Activated naive CD4-positive, alpha-beta T cell treated with anti-CD3 and anti-CD28 coated beads, Interleukin-2, amount 50 U/mL, for 72 hours (primary cell): ENCODE measurements at regions not wholly inside any gene's neighbourhood (a gene's known extent, or its start where the extent isn't known, plus 50 kb on each side); places are given as distances from the start of the nearest gene placed in this dataset.
"Not testable (repeated sequence)": the region's sequence is repeated elsewhere in the genome, so short reads cannot be mapped to it uniquely, and the experiment has no call there.

ENCODE experiments used
- ATAC-seq, 2 donors: fragments of 150-1000 bp; cut with Tn5 transposase; 2 replicates each; pipeline ENCODE4 v1.10.0; 2021; ENCODE audit warnings: mild to moderate bottlenecking in 2 of 2, moderate library complexity in 2 of 2
- DNase-seq, 2 donors: peaks; one replicate each; pipeline ENCODE4 v3.0.0; 2021 to 2022; ENCODE audit warnings: low spot score in 2 of 2
- H3K27ac Mint-ChIP-seq, 2 donors: one replicate each; pipeline ENCODE4 v1.8.0; 2022; ENCODE audit warnings: mild to moderate bottlenecking in 2 of 2, mixed read lengths in 2 of 2
- H3K36me3 Mint-ChIP-seq, 2 donors: one replicate each; pipeline ENCODE4 v1.8.0; 2022; ENCODE audit warnings: mixed read lengths in 2 of 2
- H3K9me3 Mint-ChIP-seq, 2 donors: one replicate each; pipeline ENCODE4 v1.8.0; 2022; ENCODE audit warnings: mixed read lengths in 2 of 2

DNA sequence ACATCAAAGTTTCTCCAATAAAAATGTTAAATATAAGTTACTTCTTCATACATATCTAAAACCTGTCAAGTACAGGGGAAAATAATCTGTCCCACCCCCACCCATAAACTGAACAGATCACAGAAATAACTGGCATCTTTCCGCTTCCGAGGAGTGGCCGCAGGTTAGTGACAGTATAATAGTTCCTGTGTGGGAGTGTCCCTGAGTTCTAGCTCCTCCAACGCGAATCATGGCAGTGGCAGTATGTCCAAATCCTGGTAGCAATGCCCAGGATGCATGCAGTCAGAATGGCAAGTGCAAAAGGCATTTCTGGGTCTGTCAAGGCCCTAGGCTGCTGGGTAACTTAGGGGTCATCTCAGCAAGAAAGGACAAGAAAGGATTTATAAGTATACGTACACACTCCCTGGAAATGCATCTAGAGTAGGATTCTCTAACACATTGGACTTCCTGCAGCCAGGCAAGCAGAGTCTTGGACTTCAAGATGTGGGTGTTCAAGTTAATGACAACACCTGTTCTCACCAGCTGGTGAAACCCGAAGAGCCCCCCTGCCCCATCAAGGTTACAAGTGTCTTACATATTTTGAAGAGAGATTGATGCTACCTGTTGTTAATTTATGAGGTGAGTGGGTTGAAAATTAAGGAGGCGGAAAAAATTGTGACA lies 94.4 kb upstream of the COL1A2 start:
- Mint-ChIP-seq H3K27ac (no peak overlapping the region), H3K9me3 (peaks cover 4 to 5% of the 10 kb centered on the region in 2 donors), H3K36me3 (no peaks in the 10 kb centered on the region)
- ATAC-seq (no peak), DNase-seq (no peak)

DNA sequence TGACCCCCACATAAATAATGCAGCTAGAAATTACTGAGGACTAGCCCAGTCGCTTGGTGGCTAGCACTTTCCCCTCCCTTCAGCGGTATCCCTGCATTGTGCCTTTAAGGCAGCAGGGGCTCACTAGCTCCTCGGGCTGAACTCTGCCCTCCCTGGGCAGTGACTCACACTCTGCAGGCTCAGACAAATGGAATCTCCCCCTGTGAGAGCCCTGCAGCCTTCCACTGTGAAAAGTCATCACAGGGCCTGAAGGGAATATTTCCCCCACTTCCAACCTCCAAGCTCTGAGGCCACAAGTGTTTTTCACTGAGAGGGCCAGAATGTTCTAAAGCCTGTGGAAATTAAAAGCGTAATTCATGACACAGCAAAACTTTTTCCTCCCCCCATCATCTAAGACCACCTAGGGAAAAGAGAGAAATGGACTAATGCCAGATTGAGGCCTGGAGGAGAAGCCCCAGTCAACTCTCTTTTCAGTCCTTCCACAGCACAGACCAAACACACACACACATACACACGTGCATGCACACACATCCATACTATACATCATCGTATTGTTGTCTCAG lies 93.6 kb upstream of the COL1A2 start:
- no peaks in the 10 kb centered on the region for H3K36me3 Mint-ChIP-seq

GRCh38 chr7:94303118-94303517 lies 91.6 kb upstream of the COL1A2 start:
- ATAC-seq (no peak), DNase-seq (no peak)
- Mint-ChIP-seq H3K27ac (no peak overlapping the region), H3K9me3 (peaks cover 10 to 16% of the 10 kb centered on the region in 2 donors), H3K36me3 (peaks cover 0 to 4% of the 10 kb centered on the region in 2 donors)

More for the DNA sequence above, 93.6 kb upstream of the COL1A2 start:
- H3K27ac Mint-ChIP-seq: no peak overlapping the region
- ATAC-seq (no peak), DNase-seq (no peak)
- H3K9me3 Mint-ChIP-seq: peaks cover 4 to 10% of the 10 kb centered on the region in 2 donors

DNA sequence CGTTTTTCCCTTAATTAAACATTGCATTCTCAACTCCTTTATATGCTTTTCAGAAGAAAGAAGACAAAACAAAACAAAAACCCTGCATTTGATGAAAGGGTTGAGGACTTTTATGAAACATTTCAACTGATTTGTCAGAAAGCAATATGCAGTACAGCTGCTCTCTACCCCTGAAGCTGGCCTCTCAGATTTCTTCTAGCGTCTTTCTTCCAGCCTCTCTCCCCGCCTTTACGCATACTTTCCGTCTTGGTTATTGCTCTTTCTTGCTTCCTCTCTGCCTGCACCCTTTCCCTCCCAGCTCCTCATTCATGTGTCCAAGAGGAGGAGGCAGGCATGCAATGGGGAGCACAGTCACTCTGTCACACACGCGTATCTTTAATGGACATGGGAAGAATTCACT lies 91.0 kb upstream of the COL1A2 start:
- DNase-seq: no peak
- H3K9me3 Mint-ChIP-seq: peaks cover 14 to 16% of the 10 kb centered on the region in 2 donors
- peaks cover 0 to 4% of the 10 kb centered on the region in 2 donors for H3K36me3 Mint-ChIP-seq
- no peak for ATAC-seq
- H3K27ac Mint-ChIP-seq: no peak overlapping the region

- H3K9me3 Mint-ChIP-seq: peaks cover 20 to 21% of the 10 kb centered on the region in 2 donors
- H3K36me3 Mint-ChIP-seq: peaks cover 0 to 4% of the 10 kb centered on the region in 2 donors
- DNase-seq (no peak), ATAC-seq (no peak)
- no peak overlapping the region for H3K27ac Mint-ChIP-seq
These were observed 89.8 kb upstream of the COL1A2 start for GRCh38 chr7:94304878-94305277.

GRCh38 chr7:94305836-94306235 lies 88.9 kb upstream of the COL1A2 start:
- Mint-ChIP-seq H3K36me3 (peaks cover 0 to 4% of the 10 kb centered on the region in 2 donors), H3K9me3 (peaks cover 21 to 22% of the 10 kb centered on the region in 2 donors), H3K27ac (no peak overlapping the region)
- no peak for ATAC-seq
- DNase-seq: no peak

GRCh38 chr7:94307399-94308048 lies 87.2 kb upstream of the COL1A2 start:
- Mint-ChIP-seq H3K27ac (no peak overlapping the region), H3K9me3 (peaks cover 21 to 22% of the 10 kb centered on the region in 2 donors), H3K36me3 (peaks cover 0 to 4% of the 10 kb centered on the region in 2 donors)
- ATAC-seq (no peak), DNase-seq (no peak)

DNA sequence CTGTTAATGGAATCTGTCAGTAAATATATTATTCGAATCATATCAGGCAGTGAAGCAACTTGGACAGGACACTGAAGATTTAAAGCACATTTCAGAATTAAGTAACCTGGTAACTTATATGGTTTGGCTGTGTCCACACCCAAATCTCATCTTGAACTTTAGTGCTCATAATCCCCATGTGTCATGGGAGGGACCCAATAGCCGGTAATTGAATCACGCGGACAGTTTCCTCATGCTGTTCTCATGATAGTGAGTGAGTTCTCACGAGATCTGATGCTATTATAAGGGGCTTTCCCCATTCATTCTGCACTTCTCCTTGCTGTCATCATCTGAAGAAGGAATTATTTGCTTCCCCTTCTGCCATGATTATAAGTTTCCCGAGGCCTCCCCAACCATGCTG lies 83.2 kb upstream of the COL1A2 start:
- ATAC-seq (no peak), DNase-seq (no peak)
- no peak overlapping the region for H3K27ac Mint-ChIP-seq
- H3K36me3 Mint-ChIP-seq: peaks cover 0 to 4% of the 10 kb centered on the region in 2 donors
- H3K9me3 Mint-ChIP-seq: peaks cover 12 to 18% of the 10 kb centered on the region in 2 donors

DNA sequence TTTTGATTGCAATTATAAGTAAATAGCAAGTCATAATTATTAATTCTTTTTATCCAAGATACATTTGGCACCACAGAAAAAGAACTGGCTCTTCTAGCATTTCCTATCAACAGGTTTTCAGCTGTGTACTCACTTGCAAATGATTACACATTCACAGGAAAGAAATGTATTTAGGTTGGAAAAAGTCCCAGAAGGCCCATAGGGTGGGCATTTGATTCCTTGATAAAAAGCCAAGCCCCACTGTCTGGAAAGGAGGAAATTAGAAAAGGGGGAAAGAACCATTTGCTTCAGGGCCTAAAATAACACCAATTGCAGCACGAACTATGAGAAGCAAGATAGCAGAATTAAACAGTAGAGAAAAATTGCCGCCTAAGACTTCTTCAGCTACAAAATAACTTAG lies 80.8 kb upstream of the COL1A2 start:
- ATAC-seq: no peak
- peaks cover 6 to 8% of the 10 kb centered on the region in 2 donors for H3K9me3 Mint-ChIP-seq
- no peak for DNase-seq
- H3K36me3 Mint-ChIP-seq: no peaks in the 10 kb centered on the region
- no peak overlapping the region for H3K27ac Mint-ChIP-seq

- Mint-ChIP-seq H3K9me3 (peaks cover 3 to 9% of the 10 kb centered on the region in 2 donors), H3K27ac (no peak overlapping the region), H3K36me3 (no peaks in the 10 kb centered on the region)
- DNase-seq (no peak), ATAC-seq (no peak)
These were observed 80.0 kb upstream of the COL1A2 start for GRCh38 chr7:94314413-94315410.

- ATAC-seq, H3K36me3 Mint-ChIP-seq, DNase-seq, H3K27ac Mint-ChIP-seq: not testable (repeated sequence)
- peaks cover 5 to 19% of the 10 kb centered on the region in 2 donors for H3K9me3 Mint-ChIP-seq
These were observed 73.6 kb upstream of the COL1A2 start for GRCh38 chr7:94321138-94321537.

DNA sequence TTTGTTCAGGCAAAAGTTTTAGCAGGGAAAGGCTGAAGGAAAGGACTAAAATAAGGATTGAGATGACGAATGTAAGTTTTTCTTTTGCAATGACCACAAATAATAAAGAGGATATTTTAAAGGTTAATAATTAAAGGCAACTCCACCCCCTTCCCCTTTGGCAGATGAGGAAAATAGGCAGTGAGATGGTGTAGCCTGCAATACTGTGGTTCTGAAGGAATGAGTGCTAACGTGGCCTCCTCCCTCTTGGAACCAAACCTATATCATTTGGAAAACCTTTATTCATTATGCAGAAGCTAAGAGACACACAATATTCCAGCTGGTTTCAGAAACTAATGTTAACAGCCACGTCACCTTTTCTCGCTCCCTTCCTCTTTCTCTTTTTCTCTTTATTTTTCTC lies 70.9 kb upstream of the COL1A2 start:
- Mint-ChIP-seq H3K36me3 (peaks cover 0 to 7% of the 10 kb centered on the region in 2 donors), H3K9me3 (peaks cover 18 to 19% of the 10 kb centered on the region in 2 donors), H3K27ac (no peak overlapping the region)
- DNase-seq (no peak), ATAC-seq (no peak)

DNA sequence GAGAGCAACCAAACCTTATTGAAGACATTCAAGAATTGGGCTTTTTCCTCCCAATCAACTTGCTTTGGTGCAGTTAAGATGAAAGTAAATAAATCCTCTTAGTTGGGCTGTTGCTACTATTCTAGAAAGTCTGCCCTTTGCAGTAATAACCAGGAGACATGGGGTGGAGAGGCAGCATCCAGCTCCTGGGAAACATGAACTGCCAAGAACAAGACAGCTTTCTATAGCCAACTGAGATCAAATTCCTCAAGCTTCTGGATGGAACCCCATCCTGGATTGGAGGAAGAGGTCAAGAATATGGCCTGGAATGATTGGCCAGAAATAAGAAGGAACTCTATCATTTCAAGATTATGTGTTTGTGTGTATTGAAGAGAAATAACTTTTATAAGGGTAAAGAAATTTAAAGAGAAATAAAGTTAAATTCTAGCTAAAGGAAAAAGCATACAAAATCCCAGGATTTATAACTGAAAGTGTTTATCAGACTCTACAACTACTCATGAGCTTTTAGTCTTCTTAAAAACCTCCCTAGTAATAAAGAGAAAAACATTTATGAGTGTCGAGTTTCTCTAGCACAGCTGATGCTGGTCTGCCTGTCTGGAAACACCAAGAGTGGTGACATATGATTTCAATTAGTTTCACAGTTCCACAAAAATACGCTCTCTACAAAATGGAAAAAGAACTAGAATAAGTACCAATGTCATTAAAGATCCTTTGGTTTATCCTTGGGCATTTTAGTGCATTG lies 70.1 kb upstream of the COL1A2 start:
- ATAC-seq (no peak), DNase-seq (no peak)
- peaks cover 14 to 18% of the 10 kb centered on the region in 2 donors for H3K9me3 Mint-ChIP-seq
- peaks cover 0 to 7% of the 10 kb centered on the region in 2 donors for H3K36me3 Mint-ChIP-seq
- no peak overlapping the region for H3K27ac Mint-ChIP-seq

DNA sequence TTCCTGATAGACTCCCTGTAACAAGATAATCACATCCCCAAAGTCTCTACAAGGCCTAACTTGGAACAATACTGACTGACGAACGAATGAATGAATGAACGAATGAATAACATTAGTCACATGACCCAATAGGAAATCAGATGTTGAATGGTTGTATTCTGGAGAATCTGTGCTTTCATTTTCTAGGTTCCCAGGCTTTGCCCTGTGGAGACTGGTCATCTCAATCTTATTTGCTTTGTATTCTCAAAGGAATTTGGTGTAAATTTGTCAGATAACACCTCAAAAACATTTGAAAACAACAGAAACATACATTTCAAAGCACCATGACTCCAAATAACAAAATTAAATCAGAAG lies 69.6 kb upstream of the COL1A2 start:
- Mint-ChIP-seq H3K36me3 (peaks cover 0 to 7% of the 10 kb centered on the region in 2 donors), H3K27ac (no peak overlapping the region), H3K9me3 (peaks cover 12 to 18% of the 10 kb centered on the region in 2 donors)
- ATAC-seq (no peak), DNase-seq (no peak)

DNA sequence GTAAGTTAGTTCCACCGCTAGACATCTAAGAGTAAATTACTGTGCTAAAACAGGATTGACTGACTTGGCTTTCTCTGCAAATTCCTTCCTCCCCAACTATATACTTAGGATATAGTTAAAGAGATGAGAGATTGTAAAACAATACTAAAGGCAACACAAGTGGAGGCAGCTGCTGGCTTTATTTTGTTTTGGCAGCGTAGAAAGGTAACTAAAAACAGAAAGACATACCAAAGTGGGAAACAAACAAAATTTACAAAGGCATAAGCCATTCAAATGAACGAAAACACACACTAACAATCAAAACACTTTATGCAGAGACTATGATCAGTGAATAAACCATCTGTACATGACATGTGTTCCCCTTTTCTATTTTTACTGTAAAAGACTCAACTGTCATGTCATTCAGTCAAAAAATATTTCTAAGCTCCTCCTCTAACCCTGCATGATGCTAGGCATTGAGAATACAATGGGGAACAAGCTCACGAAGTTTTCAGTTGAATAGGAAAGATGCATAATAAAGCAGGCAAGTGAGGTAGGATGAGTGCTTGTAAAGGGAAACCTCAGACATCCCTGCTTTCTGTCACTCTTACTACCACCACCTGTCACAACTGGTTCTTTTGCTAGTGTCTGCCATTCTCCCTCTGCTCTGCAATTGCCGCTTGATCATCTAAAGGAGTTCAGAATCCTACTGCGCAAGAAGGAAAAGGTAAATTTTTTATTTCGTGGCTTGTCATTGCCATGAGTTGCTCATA lies 64.2 kb upstream of the COL1A2 start:
- ATAC-seq (no peak), DNase-seq (no peak)
- Mint-ChIP-seq H3K27ac (no peak overlapping the region), H3K36me3 (no peaks in the 10 kb centered on the region), H3K9me3 (peaks cover 7 to 13% of the 10 kb centered on the region in 2 donors)
